ENCODE measurements at regions not wholly inside any gene's neighbourhood (a gene's known extent, or its start where the extent isn't known, plus 50 kb on each side); places are given as distances from the start of the nearest gene placed in this dataset.

GRCh38 chrX:148380107-148380506 is 120.3 kb upstream of the AFF2 start:
- H3K27me3 ChIP-seq (ENCODE audit: control insufficient read depth in 2 of 2, insufficient read depth in 2 of 2, low read length in 2 of 2), result no peaks in the 10 kb centered on the region
- TF ChIP-seq POLR2AphosphoS5 (IDR thresholded peaks at IDR 0.05; ENCODE audit: insufficient read depth, low read depth, low read length), result no peak
- no peak for TF ChIP-seq JUN (IDR thresholded peaks at IDR 0.05; ENCODE audit: borderline replicate concordance, insufficient read depth, insufficient read length, low read depth)
- no peak for TF ChIP-seq POLR2A (IDR thresholded peaks at IDR 0.05; ENCODE audit: low read depth, low read length)
- TF ChIP-seq CTCF (IDR thresholded peaks at IDR 0.05; ENCODE audit: extremely low read depth in 1 of 2, insufficient read depth in 1 of 2, low read depth in 1 of 2, low read length in 2 of 2), result no peak
- TF ChIP-seq MYC (IDR thresholded peaks at IDR 0.05; ENCODE audit: low read depth, low read length), result no peak
- no peak for TF ChIP-seq GATA2 (IDR thresholded peaks at IDR 0.05; ENCODE audit: insufficient read depth, insufficient read length, low read depth, low read length)
- TF ChIP-seq MAX (IDR thresholded peaks at IDR 0.05; ENCODE audit: insufficient read depth, insufficient read length), result no peak
- TF ChIP-seq EZH2 (IDR thresholded peaks at IDR 0.05; ENCODE audit: borderline replicate concordance, low read depth, low read length, severe bottlenecking), result no peak
- TF ChIP-seq FOS (IDR thresholded peaks at IDR 0.05; ENCODE audit: borderline replicate concordance, insufficient read depth, low read length), result no peak
- no peaks in the 10 kb centered on the region for H3K4me1 ChIP-seq (ENCODE audit: control insufficient read depth, extremely low read depth, insufficient read depth, low read length)
- no peak for DNase-seq (ENCODE audit: low read depth, low spot score)
- BruUV-seq (replicated peaks), result no TSS peak
- H3K9me3 ChIP-seq (replicated peaks; ENCODE audit: control insufficient read depth, insufficient read depth, low read length), result no peaks in the 10 kb centered on the region
- no peak overlapping the region for H3K27ac ChIP-seq (ENCODE audit: insufficient read depth, low read depth, low read length)
- CTCF ChIA-PET, result no interaction called here
- no peak overlapping the region for H3K4me2 ChIP-seq (ENCODE audit: insufficient read depth, low read length)
- H4K20me1 ChIP-seq (replicated peaks; ENCODE audit: control insufficient read depth, extremely low read depth, insufficient read depth, low read length), result no peaks in the 10 kb centered on the region
- H3K36me3 ChIP-seq (ENCODE audit: control insufficient read depth in 2 of 2, extremely low read depth in 1 of 2, insufficient read depth in 2 of 2, low read length in 2 of 2), result no peaks in the 10 kb centered on the region
- no peaks in the 10 kb centered on the region for H3K79me2 ChIP-seq (ENCODE audit: control insufficient read depth, insufficient read depth, low read length)
- dilution Hi-C loops (cut with MboI; ENCODE audit: extremely low pct_ligation_motif_present, low sequenced_read_pairs) (no loop called here), intact Hi-C loops (cut with micrococcal nuclease) (no loop called here)
- H3K9me1 ChIP-seq (replicated peaks; ENCODE audit: control insufficient read depth, extremely low read depth, insufficient read depth, low read length), result no peaks in the 10 kb centered on the region
- H3K4me3 ChIP-seq (replicated peaks in 1 of 3; ENCODE audit: insufficient read depth in 1 of 3, low read depth in 1 of 3, low read length in 3 of 3), result no peak overlapping the region
- no peak for FAIRE-seq
- H3K9ac ChIP-seq (replicated peaks; ENCODE audit: extremely low read depth, insufficient read depth, low read length), result no peak overlapping the region
- no peak overlapping the region for H2AFZ ChIP-seq (ENCODE audit: low read depth, low read length)
- POLR2A ChIA-PET, result no interaction called here

Data from endothelial cell of umbilical vein (primary cell).